ENCODE measurements at regions not wholly inside any gene's neighbourhood (a gene's known extent, or its start where the extent isn't known, plus 50 kb on each side); places are given as distances from the start of the nearest gene placed in this dataset.

DNA sequence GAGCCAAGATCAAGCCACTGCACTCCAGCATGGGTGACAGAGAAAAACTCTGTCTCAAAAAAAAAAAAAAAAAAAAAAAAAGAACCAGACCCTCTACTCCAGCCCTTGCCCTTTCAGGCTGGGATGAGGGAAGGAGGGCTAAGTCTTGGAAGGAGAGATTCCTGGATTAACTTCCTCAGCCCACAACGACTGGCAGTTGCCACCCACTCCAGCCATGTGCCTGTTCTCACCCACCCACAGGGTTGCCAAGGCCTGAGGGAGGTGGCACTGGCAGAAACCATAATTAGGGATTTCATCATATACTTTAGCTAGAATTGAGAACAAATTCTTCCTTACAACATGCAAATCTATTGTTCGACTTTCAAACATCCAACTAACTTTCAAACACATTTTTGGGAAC is 87.8 kb upstream of the SLC30A5 start:
- TF ChIP-seq CTCF (IDR thresholded peaks at IDR 0.05) (no peak), EP300 (IDR thresholded peaks at IDR 0.05) (no peak), POLR2A (IDR thresholded peaks at IDR 0.05) (no peak)

Data from ovary (tissue), 3 donors.